Mesenchymal stem cell (in vitro differentiated cells and primary cell): ENCODE measurements at regions not wholly inside any gene's neighbourhood (a gene's known extent, or its start where the extent isn't known, plus 50 kb on each side); places are given as distances from the start of the nearest gene placed in this dataset.
A peak's percentile ranks its signal among the peaks of the same experiment; 100 is the strongest.

Experiments
- DNase-seq: peaks from one replicate; pipeline ENCODE4 v3.0.0-alpha.2; 2013
- H2AFZ ChIP-seq: one replicate; pipeline ENCODE4 v1.6.1; 2013; ENCODE audit warnings: low read depth, mild to moderate bottlenecking, control low read depth, inconsistent platforms, low read length, moderate library complexity
- H2AK5ac ChIP-seq: 2 replicates; pipeline ENCODE4 v1.6.1; 2013; ENCODE audit warnings: low read length, moderate library complexity, mild to moderate bottlenecking, inconsistent platforms; ENCODE audit not compliant: severe bottlenecking
- H2BK120ac ChIP-seq: one replicate; pipeline ENCODE4 v1.6.1; 2013; ENCODE audit warnings: low read depth, mild to moderate bottlenecking, inconsistent platforms, low read length, moderate library complexity
- H2BK12ac ChIP-seq, 2 experiments: one replicate each; pipeline ENCODE4 v1.6.1; 2013; ENCODE audit warnings: inconsistent platforms in 2 of 2, low read length in 2 of 2, mild to moderate bottlenecking in 2 of 2, moderate library complexity in 2 of 2, control low read depth in 1 of 2
- H2BK15ac ChIP-seq: one replicate; pipeline ENCODE4 v1.6.1; 2013; ENCODE audit warnings: mild to moderate bottlenecking, low read depth, inconsistent platforms; ENCODE audit not compliant: poor library complexity, severe bottlenecking
- H2BK5ac ChIP-seq: 2 replicates; pipeline ENCODE4 v1.6.1; 2013; ENCODE audit warnings: low read depth, mild to moderate bottlenecking, low read length, control low read depth, inconsistent platforms; ENCODE audit not compliant: poor library complexity, severe bottlenecking
- H3K14ac ChIP-seq, 2 experiments: one replicate each; pipeline ENCODE4 v1.6.1; 2013; ENCODE audit warnings: inconsistent platforms in 2 of 2, low read length in 2 of 2, control low read depth in 1 of 2, mild to moderate bottlenecking in 1 of 2, moderate library complexity in 1 of 2
- H3K18ac ChIP-seq, 2 experiments: one replicate each; pipeline ENCODE4 v1.6.1; 2013; ENCODE audit warnings: inconsistent platforms in 2 of 2, low read length in 2 of 2, control low read depth in 1 of 2, low read depth in 1 of 2, mild to moderate bottlenecking in 1 of 2
- H3K23ac ChIP-seq, 2 experiments: one replicate each; pipeline ENCODE4 v1.6.1; 2013; ENCODE audit warnings: inconsistent platforms in 2 of 2, low read length in 2 of 2, mild to moderate bottlenecking in 2 of 2, moderate library complexity in 2 of 2, control low read depth in 1 of 2
- H3K27ac ChIP-seq: 2 replicates; pipeline ENCODE4 v1.5.1; 2013; ENCODE audit warnings: mild to moderate bottlenecking, moderate library complexity, low read length, control low read depth, inconsistent platforms; ENCODE audit not compliant: poor library complexity, severe bottlenecking
- H3K27me3 ChIP-seq, 2 experiments: 2 replicates each; pipeline versions ENCODE4 v1.6.1 to v1.7.0; 2013; ENCODE audit warnings: low read length in 2 of 2, mild to moderate bottlenecking in 2 of 2, moderate library complexity in 2 of 2, control low read depth in 1 of 2, inconsistent platforms in 1 of 2; ENCODE audit not compliant: control insufficient read depth in 1 of 2, insufficient read depth in 1 of 2
- H3K36me3 ChIP-seq, 2 experiments: 2 replicates each; pipeline versions ENCODE4 v1.6.1 to v1.7.0; 2013; ENCODE audit warnings: low read length in 2 of 2, control low read depth in 1 of 2, inconsistent platforms in 1 of 2, low read depth in 1 of 2, mild to moderate bottlenecking in 1 of 2; ENCODE audit not compliant: insufficient read depth in 2 of 2, control insufficient read depth in 1 of 2
- H3K4ac ChIP-seq, 2 experiments: one replicate each; pipeline ENCODE4 v1.6.1; 2013; ENCODE audit warnings: inconsistent platforms in 2 of 2, low read length in 2 of 2, mild to moderate bottlenecking in 2 of 2, moderate library complexity in 2 of 2, control low read depth in 1 of 2, low read depth in 1 of 2
- H3K4me1 ChIP-seq: 2 replicates; pipeline ENCODE4 v1.6.1; 2013; ENCODE audit warnings: low read depth, low read length, control low read depth; ENCODE audit not compliant: control insufficient read depth, insufficient read depth
- H3K4me2 ChIP-seq: 2 replicates; pipeline ENCODE4 v1.6.1; 2013; ENCODE audit warnings: low read length, mild to moderate bottlenecking, inconsistent platforms; ENCODE audit not compliant: poor library complexity, severe bottlenecking
- H3K4me3 ChIP-seq, 2 experiments: 2 replicates each; pipeline versions ENCODE4 v1.5.1 to v1.7.0; 2013; ENCODE audit warnings: low read length in 2 of 2, mild to moderate bottlenecking in 2 of 2, control low read depth in 1 of 2, low read depth in 1 of 2; ENCODE audit not compliant: insufficient read depth in 1 of 2
- H3K79me1 ChIP-seq: replicated peaks from 2 replicates; pipeline ENCODE4 v1.6.1; 2013; ENCODE audit warnings: mild to moderate bottlenecking, control low read depth, low read length, inconsistent platforms; ENCODE audit not compliant: poor library complexity, severe bottlenecking
- H3K9ac ChIP-seq: 2 replicates; pipeline ENCODE4 v1.7.0; 2013; ENCODE audit warnings: mild to moderate bottlenecking, low read length, moderate library complexity
- H3K9me3 ChIP-seq: 2 replicates; pipeline ENCODE4 v1.7.0; 2013; ENCODE audit warnings: mild to moderate bottlenecking, low read length; ENCODE audit not compliant: control insufficient read depth
- H4K8ac ChIP-seq: one replicate; pipeline ENCODE4 v1.6.1; 2013; ENCODE audit warnings: inconsistent platforms, mild to moderate bottlenecking, low read length, moderate library complexity
- H4K91ac ChIP-seq: one replicate; pipeline ENCODE4 v1.6.1; 2013; ENCODE audit warnings: mild to moderate bottlenecking, low read length, inconsistent platforms
- WGBS: methylation state at CpG from one replicate; pipeline ENCODE4 v1.1.7; 2013; ENCODE audit warnings: mixed read lengths; 5-methylcytosine and 5-hydroxymethylcytosine counted together

- DNase-seq: no peak
- no CpG with 5 or more reads among the region's 4 CpGs for WGBS
- Histone ChIP-seq H3K9me3 (no peaks in the 10 kb centered on the region), H4K8ac (no peak overlapping the region), H3K79me1 (no peaks in the 10 kb centered on the region), H2BK5ac (no peak overlapping the region), H2AFZ (no peak overlapping the region), H2BK120ac (no peak overlapping the region), H3K4me3 (no peak overlapping the region), H3K18ac (no peak overlapping the region), H3K36me3 (no peaks in the 10 kb centered on the region), H2BK15ac (no peak overlapping the region), H2AK5ac (no peak overlapping the region), H3K27ac (no peak overlapping the region), H3K23ac (no peak overlapping the region), H3K9ac (no peak overlapping the region), H2BK12ac (no peak overlapping the region), H3K14ac (no peak overlapping the region), H4K91ac (no peak overlapping the region), H3K4ac (no peak overlapping the region), H3K4me2 (no peak overlapping the region), H3K27me3 (no peaks in the 10 kb centered on the region), H3K4me1 (no peaks in the 10 kb centered on the region)
These were observed 76.9 kb upstream of the DNAJC19 start for GRCh38 chr3:181066143-181067087.

- Histone ChIP-seq H3K9me3 (no peaks in the 10 kb centered on the region), H3K4ac (no peak overlapping the region), H2AK5ac (no peak overlapping the region), H3K14ac (no peak overlapping the region), H2BK12ac (no peak overlapping the region), H3K4me2 (no peak overlapping the region), H4K91ac (no peak overlapping the region), H3K9ac (no peak overlapping the region), H4K8ac (no peak overlapping the region), H3K18ac (no peak overlapping the region), H3K23ac (no peak overlapping the region), H2BK5ac (no peak overlapping the region), H3K4me3 (no peak overlapping the region), H3K27me3 (no peaks in the 10 kb centered on the region), H2AFZ (no peak overlapping the region), H3K36me3 (no peaks in the 10 kb centered on the region), H3K27ac (no peak overlapping the region), H2BK120ac (no peak overlapping the region), H2BK15ac (no peak overlapping the region), H3K4me1 (no peaks in the 10 kb centered on the region), H3K79me1 (no peaks in the 10 kb centered on the region)
- 70% methylated on average over 3 of the region's 4 CpGs for WGBS
- DNase-seq: no peak
These were observed 66.7 kb upstream of the DNAJC19 start for GRCh38 chr3:181056136-181056732.

GRCh38 chr3:181054538-181054937 lies 65.0 kb upstream of the DNAJC19 start:
- no peak overlapping the region for H4K8ac ChIP-seq
- no peak overlapping the region for H2BK5ac ChIP-seq
- H3K18ac ChIP-seq: no peak overlapping the region
- H3K14ac ChIP-seq: no peak overlapping the region
- H3K4me3 ChIP-seq: no peak overlapping the region
- H3K27ac ChIP-seq: no peak overlapping the region
- no peak overlapping the region for H2BK12ac ChIP-seq
- H2AFZ ChIP-seq: no peak overlapping the region
- H3K9ac ChIP-seq: no peak overlapping the region
- no peak for DNase-seq
- H4K91ac ChIP-seq: no peak overlapping the region
- no peak overlapping the region for H2AK5ac ChIP-seq
- H2BK120ac ChIP-seq: no peak overlapping the region
- H3K36me3 ChIP-seq: no peaks in the 10 kb centered on the region
- no peaks in the 10 kb centered on the region for H3K79me1 ChIP-seq
- no peak overlapping the region for H2BK15ac ChIP-seq
- no peaks in the 10 kb centered on the region for H3K27me3 ChIP-seq
- no peaks in the 10 kb centered on the region for H3K9me3 ChIP-seq
- H3K4ac ChIP-seq: no peak overlapping the region
- H3K4me1 ChIP-seq: no peaks in the 10 kb centered on the region
- H3K23ac ChIP-seq: no peak overlapping the region
- H3K4me2 ChIP-seq: no peak overlapping the region

GRCh38 chr3:181052256-181052655 lies 62.7 kb upstream of the DNAJC19 start:
- no peak overlapping the region for H3K27ac ChIP-seq
- H2BK5ac ChIP-seq: no peak overlapping the region
- H2AK5ac ChIP-seq: no peak overlapping the region
- H2BK12ac ChIP-seq: no peak overlapping the region
- no peak overlapping the region for H3K9ac ChIP-seq
- peaks cover 3% of the 10 kb centered on the region for H3K9me3 ChIP-seq
- no peaks in the 10 kb centered on the region for H3K27me3 ChIP-seq
- peak; percentile 1 for DNase-seq
- H3K4me3 ChIP-seq: no peak overlapping the region
- no peaks in the 10 kb centered on the region for H3K79me1 ChIP-seq
- no peak overlapping the region for H4K8ac ChIP-seq
- H3K18ac ChIP-seq: no peak overlapping the region
- no peak overlapping the region for H2BK120ac ChIP-seq
- 34% methylated on average over 2 of the region's 2 CpGs for WGBS
- no peak overlapping the region for H3K4ac ChIP-seq
- no peak overlapping the region for H2AFZ ChIP-seq
- H3K14ac ChIP-seq: no peak overlapping the region
- no peaks in the 10 kb centered on the region for H3K4me1 ChIP-seq
- no peak overlapping the region for H2BK15ac ChIP-seq
- no peak overlapping the region for H3K23ac ChIP-seq
- no peaks in the 10 kb centered on the region for H3K36me3 ChIP-seq
- H3K4me2 ChIP-seq: no peak overlapping the region
- H4K91ac ChIP-seq: no peak overlapping the region
